GM23338 (cell line): ENCODE measurements at regions not wholly inside any gene's neighbourhood (a gene's known extent, or its start where the extent isn't known, plus 50 kb on each side); places are given as distances from the start of the nearest gene placed in this dataset.

Experiments used
- ATAC-seq: fragments of 200-7000 bp; cut with Tn5 transposase; 3 replicates; pipeline ENCODE4 v1.9.1; 2020
- DNase-seq: peaks from one replicate; pipeline ENCODE4 v3.0.0-alpha.2; 2015; ENCODE audit warnings: low spot score
- H2AFZ ChIP-seq: fragments of 200-600 bp; sonication (generic); 2 replicates; pipeline ENCODE4 v1.8.0; 2016; ENCODE audit warnings: antibody characterized with exemption, mild to moderate bottlenecking, moderate library complexity
- H3F3A ChIP-seq: fragments of 200-600 bp; sonication (generic); replicated peaks from 2 replicates; pipeline ENCODE4 v1.8.0; 2017; ENCODE audit warnings: antibody characterized with exemption, mixed run types, low read depth
- H3K27ac ChIP-seq: fragments of 200-600 bp; sonication (generic); 2 replicates; pipeline ENCODE4 v1.6.1; 2016; ENCODE audit warnings: low read depth
- H3K27me3 ChIP-seq: fragments of 200-600 bp; sonication (generic); 2 replicates; pipeline ENCODE4 v1.8.0; 2016; ENCODE audit warnings: mild to moderate bottlenecking, mixed run types, moderate library complexity; ENCODE audit not compliant: insufficient read depth
- H3K36me3 ChIP-seq: fragments of 200-600 bp; sonication (generic); 2 replicates; pipeline ENCODE4 v1.8.0; 2016; ENCODE audit warnings: mild to moderate bottlenecking; ENCODE audit not compliant: insufficient read depth
- H3K4me1 ChIP-seq: fragments of 200-600 bp; sonication (generic); 2 replicates; pipeline ENCODE4 v1.8.0; 2016; ENCODE audit warnings: mild to moderate bottlenecking, moderate library complexity; ENCODE audit not compliant: insufficient read depth
- H3K4me2 ChIP-seq: fragments of 200-600 bp; sonication (generic); 2 replicates; pipeline ENCODE4 v1.7.1; 2017; ENCODE audit warnings: mixed run types
- H3K4me3 ChIP-seq: fragments of 200-600 bp; sonication (generic); 2 replicates; pipeline ENCODE4 v1.6.1; 2016; ENCODE audit warnings: mixed run types
- H3K79me2 ChIP-seq: fragments of 200-600 bp; sonication (generic); replicated peaks from 2 replicates; pipeline ENCODE4 v1.8.0; 2017; ENCODE audit warnings: mild to moderate bottlenecking; ENCODE audit not compliant: insufficient read depth
- H3K9me2 ChIP-seq: fragments of 200-600 bp; sonication (generic); 2 replicates; pipeline ENCODE4 v1.8.0; 2017; ENCODE audit not compliant: insufficient read depth
- H4K20me1 ChIP-seq: fragments of 200-600 bp; sonication (generic); replicated peaks from 2 replicates; pipeline ENCODE4 v1.8.0; 2017; ENCODE audit warnings: mild to moderate bottlenecking; ENCODE audit not compliant: insufficient read depth
- H3K27ac Mint-ChIP-seq: 2 replicates; pipeline ENCODE4 v1.8.0; 2020; ENCODE audit warnings: inconsistent platforms, mild to moderate bottlenecking, moderate library complexity, mixed read lengths
- H3K27me3 Mint-ChIP-seq: 3 replicates; pipeline ENCODE4 v1.8.0; 2022; ENCODE audit warnings: low read depth, mild to moderate bottlenecking, moderate library complexity, mixed read lengths, inconsistent platforms; ENCODE audit not compliant: insufficient read depth, poor library complexity
- H3K36me3 Mint-ChIP-seq: 3 replicates; pipeline ENCODE4 v1.8.0; 2021; ENCODE audit warnings: low read depth, mild to moderate bottlenecking, inconsistent platforms, moderate library complexity, mixed read lengths
- H3K4me1 Mint-ChIP-seq: 3 replicates; pipeline ENCODE4 v1.8.0; 2020; ENCODE audit warnings: mild to moderate bottlenecking, inconsistent platforms, mixed read lengths
- H3K4me3 Mint-ChIP-seq: 3 replicates; pipeline ENCODE4 v1.8.0; 2021; ENCODE audit warnings: moderate library complexity, mild to moderate bottlenecking, inconsistent platforms, mixed read lengths
- H3K9me3 Mint-ChIP-seq: 3 replicates; pipeline ENCODE4 v1.8.0; 2020; ENCODE audit warnings: moderate library complexity, mild to moderate bottlenecking, inconsistent platforms, mixed read lengths
- JUNB ChIP-seq: IDR thresholded peaks from one replicate; pipeline ENCODE4 v1.6.1; 2016; ENCODE audit warnings: antibody characterized with exemption; ENCODE audit not compliant: unreplicated experiment
- POLR2AphosphoS5 ChIP-seq: IDR thresholded peaks from 2 replicates; pipeline ENCODE4 v1.6.1; 2016; ENCODE audit warnings: antibody characterized with exemption, low read depth
- ZNF114 ChIP-seq: fragments of 250-450 bp; sonication (Bioruptor Pico); IDR thresholded peaks from 2 replicates; pipeline ENCODE4 v1.5.0; 2020; ENCODE audit warnings: mild to moderate bottlenecking, moderate library complexity
- ZNF331 ChIP-seq: fragments of 250-450 bp; sonication (Bioruptor Pico); IDR thresholded peaks from 2 replicates; pipeline ENCODE4 v1.5.0; 2020; ENCODE audit warnings: low read depth, mild to moderate bottlenecking, moderate library complexity
- ZNF462 ChIP-seq: fragments of 250-450 bp; sonication (Bioruptor Pico); IDR thresholded peaks from 2 replicates; pipeline ENCODE4 v1.5.0; 2020; ENCODE audit warnings: mild to moderate bottlenecking, moderate library complexity

DNA sequence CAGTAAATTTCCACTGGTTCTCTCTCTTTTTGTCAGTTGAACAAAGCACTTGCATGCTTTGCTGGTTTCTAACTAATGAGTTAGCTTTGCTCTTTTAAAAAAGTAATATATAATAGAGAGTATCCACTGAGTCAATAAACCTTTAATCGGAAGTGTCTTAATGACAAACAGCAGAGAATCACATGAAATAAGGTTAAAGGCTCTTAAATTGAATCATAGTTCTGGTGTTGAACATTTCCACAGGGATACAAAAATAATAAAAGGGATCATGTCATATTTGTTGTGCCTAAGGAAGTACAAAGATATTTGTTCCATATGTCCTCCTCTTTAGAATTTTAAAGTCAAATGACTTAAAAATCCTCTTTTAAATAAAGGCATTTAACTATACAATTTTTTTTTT, 362.6 kb downstream of the LRIG3 start:
- Mint-ChIP-seq H3K4me1 (no peaks in the 10 kb centered on the region), H3K27me3 (peaks cover 3% of the 10 kb centered on the region), H3K9me3 (no peaks in the 10 kb centered on the region), H3K4me3 (no peak overlapping the region), H3K36me3 (peaks cover 4% of the 10 kb centered on the region; the same call in 1 of the 3 replicates), H3K27ac (no peak overlapping the region)
- Histone ChIP-seq H3K4me3 (no peak overlapping the region), H3K36me3 (no peaks in the 10 kb centered on the region; the same call in 1 of the 2 replicates), H3K4me2 (no peak overlapping the region), H3K9me2 (peaks cover 15% of the 10 kb centered on the region), H3K4me1 (no peaks in the 10 kb centered on the region), H3F3A (no peaks in the 10 kb centered on the region), H4K20me1 (no peaks in the 10 kb centered on the region), H3K79me2 (no peaks in the 10 kb centered on the region), H2AFZ (no peak overlapping the region), H3K27me3 (no peaks in the 10 kb centered on the region), H3K27ac (no peak overlapping the region)
- DNase-seq (no peak), ATAC-seq (no peak)
- TF ChIP-seq ZNF331 (CRISPR knock-in tag) (no peak), ZNF114 (CRISPR knock-in tag) (no peak), POLR2AphosphoS5 (no peak), ZNF462 (CRISPR knock-in tag) (no peak)

GRCh38 chr12:58563621-58564020, 356.7 kb downstream of the LRIG3 start:
- Histone ChIP-seq H3K27ac (no peak overlapping the region), H3K4me3 (no peak overlapping the region), H3K79me2 (no peaks in the 10 kb centered on the region), H3K9me2 (no peaks in the 10 kb centered on the region), H3K4me1 (no peaks in the 10 kb centered on the region), H3F3A (no peaks in the 10 kb centered on the region), H3K27me3 (no peaks in the 10 kb centered on the region), H3K4me2 (no peak overlapping the region), H3K36me3 (no peaks in the 10 kb centered on the region), H2AFZ (peak overlapping the region; percentile 56; the same call in 1 of the 2 replicates), H4K20me1 (no peaks in the 10 kb centered on the region)
- peaks cover 4% of the 10 kb centered on the region; the same call in 1 of the 3 replicates for H3K36me3 Mint-ChIP-seq
- H3K9me3 Mint-ChIP-seq: no peaks in the 10 kb centered on the region
- no peaks in the 10 kb centered on the region for H3K27me3 Mint-ChIP-seq
- no peak for TF ChIP-seq JUNB
- no peak for ATAC-seq
- no peak overlapping the region for H3K4me3 Mint-ChIP-seq
- no peaks in the 10 kb centered on the region for H3K4me1 Mint-ChIP-seq
- no peak for DNase-seq
- H3K27ac Mint-ChIP-seq: no peak overlapping the region
